ENCODE measurements at regions not wholly inside any gene's neighbourhood (a gene's known extent, or its start where the extent isn't known, plus 50 kb on each side); places are given as distances from the start of the nearest gene placed in this dataset.
"Not testable (repeated sequence)": the region's sequence is repeated elsewhere in the genome, so short reads cannot be mapped to it uniquely, and the experiment has no call there.

DNA sequence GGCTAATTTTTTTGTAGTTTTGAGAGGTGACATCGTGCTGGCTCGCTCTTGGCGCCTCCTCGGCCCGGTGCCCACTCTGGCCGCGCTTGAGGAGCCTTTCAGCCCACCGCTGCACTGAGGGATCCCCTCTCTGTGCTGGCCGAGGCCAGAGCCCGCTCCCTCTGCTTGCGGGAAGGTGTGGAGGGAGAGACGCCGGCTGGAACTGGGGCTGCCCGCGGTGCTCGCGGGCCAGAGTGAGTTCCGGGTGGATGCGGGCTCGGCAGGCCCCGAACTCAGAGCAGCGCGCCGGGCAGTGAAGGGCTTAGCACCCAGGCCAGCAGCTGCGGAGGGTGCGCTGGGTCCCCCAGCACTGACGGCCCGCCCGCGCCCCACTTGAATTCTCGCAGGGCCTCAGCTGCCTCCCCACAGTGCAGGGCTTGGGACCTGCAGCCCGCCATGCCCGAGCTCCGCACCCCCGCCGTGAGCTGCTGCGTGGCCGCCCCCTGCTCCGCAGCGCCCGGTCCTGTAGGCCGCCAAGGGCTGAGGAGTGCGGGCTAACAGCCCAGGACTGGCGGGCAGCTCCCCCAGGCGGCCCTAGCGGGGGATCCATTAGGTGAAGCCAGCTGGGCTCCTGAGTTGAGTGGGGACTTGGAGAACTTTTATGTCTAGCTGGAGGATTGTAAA lies 113.2 kb upstream of the ZSWIM2 start:
- Histone ChIP-seq H2AFZ (ENCODE audit: insufficient read depth, low read depth, low read length, poor library complexity, severe bottlenecking) (no peak overlapping the region), H4K20me1 (ENCODE audit: insufficient read depth, low read length) (no peaks in the 10 kb centered on the region), H3K79me2 (ENCODE audit: insufficient read depth, low read length) (no peaks in the 10 kb centered on the region), H3K4me2 (replicated peaks; ENCODE audit: extremely low read depth, low read length, poor library complexity, severe bottlenecking) (no peak overlapping the region), H3K4me1 (ENCODE audit: control insufficient read depth in 1 of 2, insufficient read depth in 2 of 2, low read length in 2 of 2) (no peaks in the 10 kb centered on the region), H3K36me3 (replicated peaks in 1 of 2; ENCODE audit: control insufficient read depth in 1 of 2, insufficient read depth in 2 of 2, low read length in 2 of 2) (no peaks in the 10 kb centered on the region), H3K4me3 (replicated peaks in 1 of 3; ENCODE audit: low read depth in 2 of 3, low read length in 3 of 3) (no peak overlapping the region), H3K9ac (ENCODE audit: insufficient read depth, low read length, poor library complexity, severe bottlenecking) (no peak overlapping the region), H3K9me3 (replicated peaks in 1 of 2; ENCODE audit: control insufficient read depth in 1 of 2, insufficient read depth in 1 of 2, low read length in 2 of 2) (peaks cover 10 to 21% of the 10 kb centered on the region in 2 donors), H3K27ac (ENCODE audit: low read depth in 1 of 2, low read length in 2 of 2) (no peak overlapping the region), H3K27me3 (ENCODE audit: control insufficient read depth in 2 of 2, insufficient read depth in 2 of 2, low read length in 2 of 2) (no peaks in the 10 kb centered on the region)
- H3K9me3 Mint-ChIP-seq = peaks cover 5 to 27% (median 15%) of the 10 kb centered on the region in 7 donors
- H3K27ac Mint-ChIP-seq = no peak overlapping the region
- no peaks in the 10 kb centered on the region for H3K4me1 Mint-ChIP-seq
- no peaks in the 10 kb centered on the region for H3K36me3 Mint-ChIP-seq
- TF ChIP-seq, protein P1, sequence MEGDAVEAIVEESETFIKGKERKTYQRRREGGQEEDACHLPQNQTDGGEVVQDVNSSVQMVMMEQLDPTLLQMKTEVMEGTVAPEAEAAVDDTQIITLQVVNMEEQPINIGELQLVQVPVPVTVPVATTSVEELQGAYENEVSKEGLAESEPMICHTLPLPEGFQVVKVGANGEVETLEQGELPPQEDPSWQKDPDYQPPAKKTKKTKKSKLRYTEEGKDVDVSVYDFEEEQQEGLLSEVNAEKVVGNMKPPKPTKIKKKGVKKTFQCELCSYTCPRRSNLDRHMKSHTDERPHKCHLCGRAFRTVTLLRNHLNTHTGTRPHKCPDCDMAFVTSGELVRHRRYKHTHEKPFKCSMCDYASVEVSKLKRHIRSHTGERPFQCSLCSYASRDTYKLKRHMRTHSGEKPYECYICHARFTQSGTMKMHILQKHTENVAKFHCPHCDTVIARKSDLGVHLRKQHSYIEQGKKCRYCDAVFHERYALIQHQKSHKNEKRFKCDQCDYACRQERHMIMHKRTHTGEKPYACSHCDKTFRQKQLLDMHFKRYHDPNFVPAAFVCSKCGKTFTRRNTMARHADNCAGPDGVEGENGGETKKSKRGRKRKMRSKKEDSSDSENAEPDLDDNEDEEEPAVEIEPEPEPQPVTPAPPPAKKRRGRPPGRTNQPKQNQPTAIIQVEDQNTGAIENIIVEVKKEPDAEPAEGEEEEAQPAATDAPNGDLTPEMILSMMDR (IDR thresholded peaks at IDR 0.05) = no peak
- intact Hi-C loops (cut with micrococcal nuclease) = no loop called here
- 95% methylated on average over 41 of the region's 46 CpGs for WGBS (ENCODE audit: insufficient coverage)
- DNase-seq = no peak
- no peak overlapping the region for H3K4me3 Mint-ChIP-seq
- H3K27me3 Mint-ChIP-seq (ENCODE audit: low read depth in 3 of 3) = peaks cover 0 to 2% (median 0%) of the 10 kb centered on the region in 3 donors

DNA sequence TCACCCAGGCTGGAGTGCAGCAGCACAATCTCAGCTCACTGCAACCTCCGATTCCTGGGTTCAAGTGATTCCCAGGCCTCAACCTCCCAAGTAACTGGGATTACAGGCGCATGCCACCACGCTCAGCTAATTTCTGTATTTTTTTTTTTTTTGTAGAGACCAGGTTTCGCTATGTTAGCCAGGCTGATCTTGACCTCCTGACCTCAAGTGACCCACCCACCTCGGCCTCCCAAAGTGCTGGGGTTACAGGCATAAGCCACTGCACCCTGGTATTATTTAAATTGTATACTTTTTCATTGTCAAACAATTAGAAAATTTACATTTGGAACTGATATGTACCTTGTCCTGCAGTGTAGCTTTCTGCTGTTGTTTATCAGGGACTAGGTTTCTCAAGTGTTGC lies 111.3 kb upstream of the ZSWIM2 start:
- H3K36me3 ChIP-seq (replicated peaks in 1 of 2; ENCODE audit: control insufficient read depth in 1 of 2, insufficient read depth in 2 of 2, low read length in 2 of 2); H3K79me2 ChIP-seq (ENCODE audit: insufficient read depth, low read length); H3K4me3 Mint-ChIP-seq; H3K36me3 Mint-ChIP-seq; H4K20me1 ChIP-seq (ENCODE audit: insufficient read depth, low read length); H3K27me3 Mint-ChIP-seq (ENCODE audit: low read depth in 3 of 3); H3K4me1 ChIP-seq (ENCODE audit: control insufficient read depth in 1 of 2, insufficient read depth in 2 of 2, low read length in 2 of 2); DNase-seq; H3K4me1 Mint-ChIP-seq; H3K4me2 ChIP-seq (replicated peaks; ENCODE audit: extremely low read depth, low read length, poor library complexity, severe bottlenecking); H3K27ac ChIP-seq (ENCODE audit: low read depth in 1 of 2, low read length in 2 of 2); H3K27me3 ChIP-seq (ENCODE audit: control insufficient read depth in 2 of 2, insufficient read depth in 2 of 2, low read length in 2 of 2); intact Hi-C loops (cut with micrococcal nuclease); H3K4me3 ChIP-seq (replicated peaks in 1 of 3; ENCODE audit: low read depth in 2 of 3, low read length in 3 of 3); H2AFZ ChIP-seq (ENCODE audit: insufficient read depth, low read depth, low read length, poor library complexity, severe bottlenecking); H3K9ac ChIP-seq (ENCODE audit: insufficient read depth, low read length, poor library complexity, severe bottlenecking); H3K27ac Mint-ChIP-seq: not testable (repeated sequence)
- WGBS (ENCODE audit: insufficient coverage) = 100% methylated on average over 1 of the region's 5 CpGs
- peaks cover 5 to 27% (median 16%) of the 10 kb centered on the region in 7 donors for H3K9me3 Mint-ChIP-seq
- peaks cover 10 to 21% of the 10 kb centered on the region in 2 donors for H3K9me3 ChIP-seq (replicated peaks in 1 of 2; ENCODE audit: control insufficient read depth in 1 of 2, insufficient read depth in 1 of 2, low read length in 2 of 2)
